NCI-H526 treated with DMSO at 0.1 percent for 48 hours (cell line): ENCODE measurements at regions not wholly inside any gene's neighbourhood (a gene's known extent, or its start where the extent isn't known, plus 50 kb on each side); places are given as distances from the start of the nearest gene placed in this dataset.
"Not testable (repeated sequence)": the region's sequence is repeated elsewhere in the genome, so short reads cannot be mapped to it uniquely, and the experiment has no call there.

Experiments used
- DNase-seq: peaks from one replicate; lab custom pipeline; 2025; lab: John Stamatoyannopoulos, UW

GRCh38 chr2:31813016-31813415 lies 197.8 kb downstream of the MEMO1 start:
- no peak for DNase-seq

GRCh38 chr2:31812051-31812798 lies 198.6 kb downstream of the MEMO1 start:
- DNase-seq = no peak

GRCh38 chr2:31811482-31811881 lies 199.3 kb downstream of the MEMO1 start:
- no peak for DNase-seq

- DNase-seq = no peak
Measured at GRCh38 chr2:31810200-31810917, 200.4 kb downstream of the MEMO1 start.

- DNase-seq = no peak
Measured at GRCh38 chr2:31805688-31806087, 205.1 kb downstream of the MEMO1 start.

- not testable (repeated sequence) for DNase-seq
Measured at GRCh38 chr2:31803481-31804153, 207.2 kb downstream of the MEMO1 start.

- DNase-seq = no peak
Measured at GRCh38 chr2:31802711-31803110, 208.1 kb downstream of the MEMO1 start.

- DNase-seq = not testable (repeated sequence)
Measured at GRCh38 chr2:31799282-31799681, 211.5 kb downstream of the MEMO1 start.

- no peak for DNase-seq
Measured at GRCh38 chr2:31788273-31788672, 207.5 kb upstream of the SRD5A2 start.

GRCh38 chr2:31785876-31786275 lies 205.1 kb upstream of the SRD5A2 start:
- DNase-seq = no peak

- DNase-seq = no peak
Measured at GRCh38 chr2:31784868-31785267, 204.1 kb upstream of the SRD5A2 start.

- not testable (repeated sequence) for DNase-seq
Measured at GRCh38 chr2:31783446-31784091, 202.8 kb upstream of the SRD5A2 start.

GRCh38 chr2:31778153-31778552 lies 197.4 kb upstream of the SRD5A2 start:
- no peak for DNase-seq

GRCh38 chr2:31770741-31771140 lies 190.0 kb upstream of the SRD5A2 start:
- DNase-seq = no peak

- DNase-seq = no peak
Measured at GRCh38 chr2:31765078-31765945, 184.6 kb upstream of the SRD5A2 start.

- no peak for DNase-seq
Measured at GRCh38 chr2:31764169-31764568, 183.4 kb upstream of the SRD5A2 start.

- no peak for DNase-seq
Measured at GRCh38 chr2:31762085-31762484, 181.3 kb upstream of the SRD5A2 start.

GRCh38 chr2:31757351-31757750 lies 176.6 kb upstream of the SRD5A2 start:
- DNase-seq = not testable (repeated sequence)

GRCh38 chr2:31748746-31749145 lies 168.0 kb upstream of the SRD5A2 start:
- DNase-seq = not testable (repeated sequence)

GRCh38 chr2:31748041-31748440 lies 167.3 kb upstream of the SRD5A2 start:
- no peak for DNase-seq

GRCh38 chr2:31739161-31739560 lies 158.4 kb upstream of the SRD5A2 start:
- DNase-seq = no peak
